Fibroblast of lung (primary cell): ENCODE measurements at regions not wholly inside any gene's neighbourhood (a gene's known extent, or its start where the extent isn't known, plus 50 kb on each side); places are given as distances from the start of the nearest gene placed in this dataset.

ENCODE experiments used
- CTCF ChIP-seq, 2 donors: IDR thresholded peaks in 1 of 2; conservative IDR thresholded peaks in 1 of 2; 1 replicate in 1 of 2; 2 replicates in 1 of 2; pipeline ENCODE4 v1.5.1; 2011 to 2012; ENCODE audit warnings: low read length in 2 of 2, control low read depth in 1 of 2, inconsistent platforms in 1 of 2, low read depth in 1 of 2, mild to moderate bottlenecking in 1 of 2
- EZH2 ChIP-seq: IDR thresholded peaks from 2 replicates; pipeline ENCODE4 v1.5.1; 2012; ENCODE audit warnings: low read length, control low read depth, mild to moderate bottlenecking; ENCODE audit errors: missing control alignments

- TF ChIP-seq CTCF (conservative IDR thresholded peaks at IDR 0.05 in 1 of 2, IDR thresholded peaks at IDR 0.05 in 1 of 2; ENCODE audit: low read depth in 1 of 2, low read length in 2 of 2) (no peak), EZH2 (no peak)
Observed at GRCh38 chr12:113582521-113583218, 111.0 kb upstream of the LHX5 start.
